Gastrocnemius medialis (tissue), 4 donors: ENCODE measurements at regions not wholly inside any gene's neighbourhood (a gene's known extent, or its start where the extent isn't known, plus 50 kb on each side); places are given as distances from the start of the nearest gene placed in this dataset.

Experiments
- CTCF ChIP-seq, 5 experiments: fragments of 450-650 bp in 3 of 5; fragments of 200-600 bp in 2 of 5; sonication (generic) in 2 of 5; IDR thresholded peaks in 4 of 5; conservative IDR thresholded peaks in 1 of 5; 1 replicate in 4 of 5; 2 replicates in 1 of 5; pipeline ENCODE4 v1.5.1; 2016 to 2019; ENCODE audit warnings: antibody characterized with exemption in 5 of 5, mild to moderate bottlenecking in 3 of 5, moderate library complexity in 3 of 5
- POLR2A ChIP-seq, 2 donors: fragments of 450-650 bp; IDR thresholded peaks; one replicate each; pipeline ENCODE4 v1.6.1; 2017; ENCODE audit warnings: antibody characterized with exemption in 2 of 2, mild to moderate bottlenecking in 2 of 2, moderate library complexity in 2 of 2

GRCh38 chr1:101497881-101498559, 261.2 kb downstream of the S1PR1 start:
- TF ChIP-seq CTCF (IDR thresholded peaks at IDR 0.05 in 4 of 5, conservative IDR thresholded peaks at IDR 0.05 in 1 of 5): no peak
- TF ChIP-seq POLR2A (IDR thresholded peaks at IDR 0.05): no peak
